ENCODE measurements at regions not wholly inside any gene's neighbourhood (a gene's known extent, or its start where the extent isn't known, plus 50 kb on each side); places are given as distances from the start of the nearest gene placed in this dataset.

- no peak for DNase-seq (ENCODE audit: low spot score)
Measured at GRCh38 chr5:125138266-125138665, 391.8 kb upstream of the ZNF608 start.

- no peak for DNase-seq (ENCODE audit: low spot score)
Measured at GRCh38 chr5:125139590-125139989, 393.2 kb upstream of the ZNF608 start.

- no peak for DNase-seq (ENCODE audit: low spot score)
Measured at GRCh38 chr5:125140220-125140619, 393.8 kb upstream of the ZNF608 start.

GRCh38 chr5:125140855-125141254 is 394.4 kb upstream of the ZNF608 start:
- DNase-seq (ENCODE audit: low spot score) = no peak

- no peak for DNase-seq (ENCODE audit: low spot score)
Measured at GRCh38 chr5:125142458-125142857, 396.0 kb upstream of the ZNF608 start.

GRCh38 chr5:125143011-125143410 is 396.6 kb upstream of the ZNF608 start:
- DNase-seq (ENCODE audit: low spot score) = no peak

- DNase-seq (ENCODE audit: low spot score) = no peak
Measured at GRCh38 chr5:125148076-125148475, 401.6 kb upstream of the ZNF608 start.

- DNase-seq (ENCODE audit: low spot score) = no peak
Measured at GRCh38 chr5:125148706-125149105, 402.3 kb upstream of the ZNF608 start.

GRCh38 chr5:125149110-125149509 is 402.7 kb upstream of the ZNF608 start:
- DNase-seq (ENCODE audit: low spot score) = no peak

- DNase-seq (ENCODE audit: low spot score) = no peak
Measured at GRCh38 chr5:125149527-125149926, 403.1 kb upstream of the ZNF608 start.

- no peak for DNase-seq (ENCODE audit: low spot score)
Measured at GRCh38 chr5:125150041-125150669, 403.7 kb upstream of the ZNF608 start.

GRCh38 chr5:125151150-125151900 is 404.9 kb upstream of the ZNF608 start:
- DNase-seq (ENCODE audit: low spot score) = no peak

GRCh38 chr5:125152044-125152443 is 405.6 kb upstream of the ZNF608 start:
- DNase-seq (ENCODE audit: low spot score) = no peak

GRCh38 chr5:125152461-125153189 is 406.2 kb upstream of the ZNF608 start:
- DNase-seq (ENCODE audit: low spot score) = no peak

GRCh38 chr5:125153231-125153630 is 406.8 kb upstream of the ZNF608 start:
- no peak for DNase-seq (ENCODE audit: low spot score)

- DNase-seq (ENCODE audit: low spot score) = no peak
Measured at GRCh38 chr5:125154301-125155110, 408.1 kb upstream of the ZNF608 start.

- DNase-seq (ENCODE audit: low spot score) = no peak
Measured at GRCh38 chr5:125160787-125161502, 414.5 kb upstream of the ZNF608 start.

- DNase-seq (ENCODE audit: low spot score) = no peak
Measured at GRCh38 chr5:125162714-125163113, 416.3 kb upstream of the ZNF608 start.

GRCh38 chr5:125169396-125169795 is 423.0 kb upstream of the ZNF608 start:
- DNase-seq (ENCODE audit: low spot score) = no peak

- DNase-seq (ENCODE audit: low spot score) = no peak
Measured at GRCh38 chr5:125171641-125172040, 425.2 kb upstream of the ZNF608 start.

GRCh38 chr5:125175348-125176004 is 429.0 kb upstream of the ZNF608 start:
- DNase-seq (ENCODE audit: low spot score) = no peak

All from D341Med (cell line).